Endothelial cell (in vitro differentiated cells): ENCODE measurements at regions not wholly inside any gene's neighbourhood (a gene's known extent, or its start where the extent isn't known, plus 50 kb on each side); places are given as distances from the start of the nearest gene placed in this dataset.
A peak's percentile ranks its signal among the peaks of the same experiment; 100 is the strongest.

Source experiments
- DNase-seq: peaks from one replicate; pipeline ENCODE4 v3.0.0; 2021; ENCODE audit warnings: low spot score
- H3K27ac Mint-ChIP-seq: one replicate; pipeline ENCODE4 v1.8.0; 2021; ENCODE audit warnings: mixed read lengths, inconsistent platforms; ENCODE audit not compliant: unreplicated experiment
- H3K27me3 Mint-ChIP-seq: one replicate; pipeline ENCODE4 v1.8.0; 2021; ENCODE audit warnings: mild to moderate bottlenecking, moderate library complexity, mixed read lengths, inconsistent platforms; ENCODE audit not compliant: unreplicated experiment
- H3K36me3 Mint-ChIP-seq: one replicate; pipeline ENCODE4 v1.8.0; 2021; ENCODE audit warnings: mild to moderate bottlenecking, low read depth, mixed read lengths, inconsistent platforms; ENCODE audit not compliant: unreplicated experiment
- H3K4me1 Mint-ChIP-seq: one replicate; pipeline ENCODE4 v1.8.0; 2021; ENCODE audit warnings: mild to moderate bottlenecking, mixed read lengths, inconsistent platforms; ENCODE audit not compliant: unreplicated experiment
- H3K4me3 Mint-ChIP-seq: one replicate; pipeline ENCODE4 v1.8.0; 2021; ENCODE audit warnings: mild to moderate bottlenecking, mixed read lengths, inconsistent platforms; ENCODE audit not compliant: unreplicated experiment
- H3K9me3 Mint-ChIP-seq: one replicate; pipeline ENCODE4 v1.8.0; 2021; ENCODE audit warnings: mixed read lengths, inconsistent platforms; ENCODE audit not compliant: unreplicated experiment
- CTCF ChIP-seq: fragments of 200-600 bp; sonication (generic); IDR thresholded peaks from one replicate; pipeline ENCODE4 v1.5.0; 2021; ENCODE audit warnings: antibody characterized with exemption; ENCODE audit not compliant: unreplicated experiment

GRCh38 chr7:131252976-131253375, 74.7 kb upstream of the MKLN1 start:
- H3K36me3 Mint-ChIP-seq = peaks cover 4% of the 10 kb centered on the region
- H3K4me3 Mint-ChIP-seq = no peak overlapping the region
- no peaks in the 10 kb centered on the region for H3K4me1 Mint-ChIP-seq
- no peak overlapping the region for H3K27ac Mint-ChIP-seq
- no peak for DNase-seq
- peaks cover 10% of the 10 kb centered on the region for H3K9me3 Mint-ChIP-seq
- peaks cover 2% of the 10 kb centered on the region for H3K27me3 Mint-ChIP-seq
- TF ChIP-seq CTCF = no peak

GRCh38 chr7:131254211-131254610, 73.5 kb upstream of the MKLN1 start:
- no peak for DNase-seq
- no peaks in the 10 kb centered on the region for H3K4me1 Mint-ChIP-seq
- H3K4me3 Mint-ChIP-seq = no peak overlapping the region
- H3K27ac Mint-ChIP-seq = no peak overlapping the region
- H3K27me3 Mint-ChIP-seq = no peaks in the 10 kb centered on the region
- H3K36me3 Mint-ChIP-seq = peaks cover 4% of the 10 kb centered on the region
- H3K9me3 Mint-ChIP-seq = peaks cover 10% of the 10 kb centered on the region
- TF ChIP-seq CTCF = no peak

GRCh38 chr7:131255242-131255641, 72.4 kb upstream of the MKLN1 start:
- no peaks in the 10 kb centered on the region for H3K27me3 Mint-ChIP-seq

GRCh38 chr7:131261476-131261994, 66.1 kb upstream of the MKLN1 start:
- Mint-ChIP-seq H3K4me3 (no peak overlapping the region), H3K36me3 (no peaks in the 10 kb centered on the region), H3K9me3 (no peaks in the 10 kb centered on the region), H3K4me1 (no peaks in the 10 kb centered on the region), H3K27ac (no peak overlapping the region), H3K27me3 (no peaks in the 10 kb centered on the region)
- DNase-seq = no peak
- no peak for TF ChIP-seq CTCF

More at GRCh38 chr7:131255242-131255641, 72.4 kb upstream of the MKLN1 start:
- Mint-ChIP-seq H3K27ac (no peak overlapping the region), H3K4me3 (peak overlapping the region; percentile 65), H3K36me3 (peaks cover 4% of the 10 kb centered on the region), H3K4me1 (no peaks in the 10 kb centered on the region), H3K9me3 (peaks cover 10% of the 10 kb centered on the region)
- no peak for TF ChIP-seq CTCF
- DNase-seq = no peak

GRCh38 chr7:131265227-131265626, 62.4 kb upstream of the MKLN1 start:
- Mint-ChIP-seq H3K4me3 (no peak overlapping the region), H3K9me3 (no peaks in the 10 kb centered on the region), H3K27me3 (no peaks in the 10 kb centered on the region), H3K27ac (no peak overlapping the region), H3K36me3 (no peaks in the 10 kb centered on the region), H3K4me1 (no peaks in the 10 kb centered on the region)
- no peak for DNase-seq
- TF ChIP-seq CTCF = no peak
